ENCODE measurements at regions not wholly inside any gene's neighbourhood (a gene's known extent, or its start where the extent isn't known, plus 50 kb on each side); places are given as distances from the start of the nearest gene placed in this dataset.

DNA sequence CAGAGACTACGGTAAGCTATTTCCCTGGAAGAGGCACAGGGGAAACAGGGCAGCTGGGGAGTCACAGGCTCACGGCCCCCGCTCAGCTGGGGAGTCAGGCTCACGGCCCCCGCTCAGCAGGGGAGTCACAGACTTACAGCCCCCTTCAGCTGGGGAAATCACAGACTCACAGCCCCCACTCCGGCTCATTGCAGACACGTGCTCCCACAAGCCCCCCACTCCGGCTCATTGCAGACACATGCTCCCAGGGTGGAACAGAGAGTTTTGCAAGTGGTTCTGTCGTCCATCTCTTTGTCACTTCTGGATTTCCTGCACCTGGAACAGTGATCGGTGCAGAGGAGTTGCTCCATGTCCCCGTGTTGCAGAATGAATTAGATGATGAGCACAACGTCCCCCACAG is 405.5 kb downstream of the CDH26 start:
- TF ChIP-seq, protein P1, sequence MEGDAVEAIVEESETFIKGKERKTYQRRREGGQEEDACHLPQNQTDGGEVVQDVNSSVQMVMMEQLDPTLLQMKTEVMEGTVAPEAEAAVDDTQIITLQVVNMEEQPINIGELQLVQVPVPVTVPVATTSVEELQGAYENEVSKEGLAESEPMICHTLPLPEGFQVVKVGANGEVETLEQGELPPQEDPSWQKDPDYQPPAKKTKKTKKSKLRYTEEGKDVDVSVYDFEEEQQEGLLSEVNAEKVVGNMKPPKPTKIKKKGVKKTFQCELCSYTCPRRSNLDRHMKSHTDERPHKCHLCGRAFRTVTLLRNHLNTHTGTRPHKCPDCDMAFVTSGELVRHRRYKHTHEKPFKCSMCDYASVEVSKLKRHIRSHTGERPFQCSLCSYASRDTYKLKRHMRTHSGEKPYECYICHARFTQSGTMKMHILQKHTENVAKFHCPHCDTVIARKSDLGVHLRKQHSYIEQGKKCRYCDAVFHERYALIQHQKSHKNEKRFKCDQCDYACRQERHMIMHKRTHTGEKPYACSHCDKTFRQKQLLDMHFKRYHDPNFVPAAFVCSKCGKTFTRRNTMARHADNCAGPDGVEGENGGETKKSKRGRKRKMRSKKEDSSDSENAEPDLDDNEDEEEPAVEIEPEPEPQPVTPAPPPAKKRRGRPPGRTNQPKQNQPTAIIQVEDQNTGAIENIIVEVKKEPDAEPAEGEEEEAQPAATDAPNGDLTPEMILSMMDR (IDR thresholded peaks at IDR 0.05) = no peak
- Histone ChIP-seq H3K36me3 (no peaks in the 10 kb centered on the region), H3K27ac (no peak overlapping the region), H3K4me1 (no peaks in the 10 kb centered on the region), H3K4me3 (no peak overlapping the region), H3K9me3 (no peaks in the 10 kb centered on the region), H3K27me3 (no peaks in the 10 kb centered on the region)
- intact Hi-C loops (cut with DNase I) = no loop called here
- DNase-seq (ENCODE audit: low spot score in 2 of 2) = no peak

DNA sequence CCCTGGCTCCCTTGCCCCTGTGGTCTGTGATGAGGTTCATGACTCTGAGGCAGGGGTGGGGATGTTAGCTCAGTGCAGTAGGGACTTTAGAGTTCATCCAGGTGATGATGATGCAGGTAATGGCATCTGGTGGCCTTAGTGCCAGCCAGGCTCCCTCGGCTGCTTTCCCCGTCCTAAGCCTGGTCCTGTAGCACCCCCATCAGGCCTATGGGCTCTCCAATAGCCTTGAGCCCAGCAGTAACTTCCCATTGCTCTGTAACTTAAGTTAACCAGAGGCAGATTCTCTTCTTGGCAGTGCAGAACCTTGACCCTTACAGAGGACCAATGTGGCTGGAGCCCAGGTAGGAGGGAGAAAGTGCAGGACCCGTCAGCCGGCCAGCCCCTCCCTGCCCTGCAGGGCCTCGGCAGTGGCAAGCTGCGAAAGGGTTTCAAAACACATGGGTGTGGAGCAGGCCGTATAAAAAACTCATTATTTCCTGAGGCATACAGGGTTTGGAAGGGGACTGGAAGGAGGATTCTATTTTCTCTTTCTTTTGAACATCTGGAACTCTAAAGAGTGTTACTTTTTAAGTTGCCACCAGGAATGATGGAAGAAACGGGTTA is 406.9 kb downstream of the CDH26 start:
- Histone ChIP-seq H3K4me3 (no peak overlapping the region), H3K27ac (no peak overlapping the region), H3K36me3 (no peaks in the 10 kb centered on the region), H3K27me3 (no peaks in the 10 kb centered on the region), H3K9me3 (no peaks in the 10 kb centered on the region), H3K4me1 (no peaks in the 10 kb centered on the region)
- TF ChIP-seq, protein P1 (IDR thresholded peaks at IDR 0.05) = no peak
- DNase-seq (ENCODE audit: low spot score in 2 of 2) = no peak
- intact Hi-C loops (cut with DNase I) = no loop called here

DNA sequence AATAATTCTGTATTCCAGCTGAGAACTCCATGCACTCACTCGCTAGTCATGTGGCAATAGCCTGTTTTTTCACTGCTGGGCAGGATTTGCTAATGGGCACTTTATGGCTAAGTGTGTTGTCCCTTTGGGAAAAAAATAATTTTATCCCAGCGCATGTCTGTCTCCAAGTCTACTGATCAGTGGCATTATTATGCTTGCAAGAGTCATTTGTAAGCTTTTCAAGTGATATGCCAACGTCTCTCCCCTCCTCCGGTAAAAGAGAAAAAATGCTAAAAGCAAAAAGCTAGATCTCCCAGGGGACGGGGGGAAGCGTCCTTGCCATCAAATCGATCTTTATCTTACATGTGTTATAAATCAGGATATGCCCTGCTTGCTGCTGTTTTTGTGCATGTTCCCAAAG is 407.7 kb downstream of the CDH26 start:
- H3K9me3 ChIP-seq = no peaks in the 10 kb centered on the region
- no peaks in the 10 kb centered on the region for H3K27me3 ChIP-seq
- H3K36me3 ChIP-seq = no peaks in the 10 kb centered on the region
- H3K4me3 ChIP-seq = no peak overlapping the region
- no peak for DNase-seq (ENCODE audit: low spot score in 2 of 2)
- no peak overlapping the region for H3K27ac ChIP-seq
- intact Hi-C loops (cut with DNase I) = no loop called here
- TF ChIP-seq, protein P1 (IDR thresholded peaks at IDR 0.05) = no peak
- no peaks in the 10 kb centered on the region for H3K4me1 ChIP-seq

DNA sequence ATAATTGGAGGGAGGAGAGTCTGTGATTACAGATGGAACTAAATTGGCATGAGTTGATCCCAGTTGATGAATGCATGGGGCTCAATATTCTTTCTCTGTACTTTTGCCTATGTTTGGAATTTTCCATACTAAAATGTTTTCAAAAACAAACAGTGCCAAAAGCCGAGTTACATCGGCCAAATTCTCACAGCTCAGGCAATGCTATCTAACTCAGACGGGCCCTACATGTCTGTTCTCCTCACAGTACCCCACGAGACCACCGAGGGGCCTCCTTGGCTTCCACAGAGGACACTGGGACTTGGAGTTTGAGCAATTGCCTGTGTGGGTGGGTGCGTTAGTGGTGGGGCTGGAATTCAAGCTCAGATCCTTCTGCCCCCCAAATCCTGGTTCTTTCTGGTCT is 413.2 kb downstream of the CDH26 start:
- Histone ChIP-seq H3K9me3 (no peaks in the 10 kb centered on the region), H3K36me3 (no peaks in the 10 kb centered on the region), H3K4me3 (no peak overlapping the region), H3K27me3 (no peaks in the 10 kb centered on the region), H3K4me1 (no peaks in the 10 kb centered on the region), H3K27ac (no peak overlapping the region)
- intact Hi-C loops (cut with DNase I) = no loop called here
- no peak for DNase-seq (ENCODE audit: low spot score in 2 of 2)
- TF ChIP-seq, protein P1 (IDR thresholded peaks at IDR 0.05) = no peak

DNA sequence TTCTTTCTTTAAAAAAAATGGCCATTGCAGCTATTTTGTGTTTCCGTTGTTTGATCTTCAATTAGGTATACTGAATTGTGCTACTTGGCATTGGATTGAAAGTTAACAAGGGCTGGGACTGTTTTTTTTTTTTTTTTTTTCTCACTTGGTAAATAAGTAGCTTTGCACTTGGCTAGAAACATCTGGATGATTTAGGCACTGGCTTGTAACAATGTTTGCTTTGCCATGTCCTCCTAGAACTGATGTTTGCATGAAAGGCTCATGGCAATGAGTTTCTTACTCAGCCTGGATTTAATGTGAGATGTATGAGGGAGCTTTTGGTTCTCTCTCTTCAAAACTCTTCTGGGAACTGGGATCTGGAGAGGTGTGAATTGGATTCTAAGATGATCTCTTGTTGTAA is 414.1 kb downstream of the CDH26 start:
- TF ChIP-seq, protein P1 (IDR thresholded peaks at IDR 0.05) = no peak
- no peak overlapping the region for H3K4me3 ChIP-seq
- DNase-seq (ENCODE audit: low spot score in 2 of 2) = no peak
- H3K9me3 ChIP-seq = no peaks in the 10 kb centered on the region
- intact Hi-C loops (cut with DNase I) = no loop called here
- no peaks in the 10 kb centered on the region for H3K4me1 ChIP-seq
- no peaks in the 10 kb centered on the region for H3K27me3 ChIP-seq
- no peaks in the 10 kb centered on the region for H3K36me3 ChIP-seq
- no peak overlapping the region for H3K27ac ChIP-seq

DNA sequence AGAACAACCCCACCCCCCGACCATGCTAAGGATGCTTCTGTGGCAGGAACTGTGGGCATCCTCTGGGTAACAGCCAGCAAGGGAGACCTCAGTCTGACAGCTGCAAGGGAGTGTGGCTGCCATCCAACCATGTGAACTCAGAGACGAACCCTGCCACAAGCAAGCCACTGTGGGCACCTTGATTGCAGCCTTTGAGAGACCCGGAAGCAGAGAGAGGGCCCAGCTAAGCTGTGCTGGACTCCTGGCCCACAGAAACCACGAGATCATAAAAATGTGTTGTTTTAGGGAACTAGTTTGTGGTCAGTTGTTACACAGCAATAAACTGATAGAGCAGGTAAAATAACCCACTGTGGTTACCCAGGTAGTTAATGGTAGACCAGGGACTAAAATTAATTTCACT is 414.6 kb downstream of the CDH26 start:
- TF ChIP-seq, protein P1 (IDR thresholded peaks at IDR 0.05) = no peak
- no peaks in the 10 kb centered on the region for H3K27me3 ChIP-seq
- H3K9me3 ChIP-seq = no peaks in the 10 kb centered on the region
- intact Hi-C loops (cut with DNase I) = no loop called here
- H3K36me3 ChIP-seq = no peaks in the 10 kb centered on the region
- DNase-seq (ENCODE audit: low spot score in 2 of 2) = no peak
- no peak overlapping the region for H3K27ac ChIP-seq
- no peaks in the 10 kb centered on the region for H3K4me1 ChIP-seq
- H3K4me3 ChIP-seq = no peak overlapping the region

Data from ascending aorta (tissue), 2 donors.